Epithelial cell of proximal tubule (primary cell): ENCODE measurements at regions not wholly inside any gene's neighbourhood (a gene's known extent, or its start where the extent isn't known, plus 50 kb on each side); places are given as distances from the start of the nearest gene placed in this dataset.

Source experiments
- DNase-seq: peaks from one replicate; pipeline ENCODE4 v3.0.0-alpha.2; 2011; ENCODE audit warnings: low read depth
- H3K4me3 ChIP-seq: 2 replicates; pipeline ENCODE4 v1.5.1; 2011; ENCODE audit warnings: low read depth, mild to moderate bottlenecking, low read length
- CTCF ChIP-seq: conservative IDR thresholded peaks from 2 replicates; pipeline ENCODE4 v1.5.1; 2012; ENCODE audit warnings: low read depth, mild to moderate bottlenecking, low read length

GRCh38 chr20:48394415-48395081 is 433.3 kb downstream of the PREX1 start:
- no peak for TF ChIP-seq CTCF
- DNase-seq, result no peak
- H3K4me3 ChIP-seq, result no peak overlapping the region

GRCh38 chr20:48393737-48394314 is 434.0 kb downstream of the PREX1 start:
- no peak overlapping the region for H3K4me3 ChIP-seq
- DNase-seq, result no peak
- no peak for TF ChIP-seq CTCF

GRCh38 chr20:48393311-48393685 is 434.5 kb downstream of the PREX1 start:
- no peak for TF ChIP-seq CTCF
- DNase-seq, result no peak
- H3K4me3 ChIP-seq, result no peak overlapping the region

GRCh38 chr20:48392407-48393310 is 435.1 kb downstream of the PREX1 start:
- TF ChIP-seq CTCF, result no peak
- H3K4me3 ChIP-seq, result no peak overlapping the region
- no peak for DNase-seq

GRCh38 chr20:48390981-48391380 is 436.8 kb downstream of the PREX1 start:
- H3K4me3 ChIP-seq, result no peak overlapping the region
- TF ChIP-seq CTCF, result no peak
- no peak for DNase-seq

GRCh38 chr20:48387675-48388074 is 440.1 kb downstream of the PREX1 start:
- no peak overlapping the region for H3K4me3 ChIP-seq
- no peak for DNase-seq
- TF ChIP-seq CTCF, result no peak
